HG03280 (cell line): ENCODE measurements at regions not wholly inside any gene's neighbourhood (a gene's known extent, or its start where the extent isn't known, plus 50 kb on each side); places are given as distances from the start of the nearest gene placed in this dataset.
"Not testable (repeated sequence)": the region's sequence is repeated elsewhere in the genome, so short reads cannot be mapped to it uniquely, and the experiment has no call there.

ENCODE experiments used
- ATAC-seq: cut with Tn5 transposase; IDR thresholded peaks from one replicate; pipeline ENCODE4 v1.9.1; 2021; ENCODE audit warnings: mild to moderate bottlenecking, moderate library complexity; ENCODE audit not compliant: unreplicated experiment

- no peak for ATAC-seq
Measured at GRCh38 chr5:124622851-124623250, 123.6 kb downstream of the ZNF608 start.

GRCh38 chr5:124621279-124621678 is 125.2 kb downstream of the ZNF608 start:
- no peak for ATAC-seq

- ATAC-seq, result no peak
Measured at GRCh38 chr5:124620743-124621142, 125.7 kb downstream of the ZNF608 start.

GRCh38 chr5:124619121-124619520 is 127.3 kb downstream of the ZNF608 start:
- no peak for ATAC-seq

GRCh38 chr5:124617787-124618186 is 128.7 kb downstream of the ZNF608 start:
- no peak for ATAC-seq

GRCh38 chr5:124614836-124615385 is 131.5 kb downstream of the ZNF608 start:
- no peak for ATAC-seq

GRCh38 chr5:124614105-124614504 is 132.3 kb downstream of the ZNF608 start:
- no peak for ATAC-seq

GRCh38 chr5:124613273-124613953 is 133.0 kb downstream of the ZNF608 start:
- ATAC-seq, result no peak

- ATAC-seq, result no peak
Measured at GRCh38 chr5:124612023-124612422, 134.4 kb downstream of the ZNF608 start.

- not testable (repeated sequence) for ATAC-seq
Measured at GRCh38 chr5:124611262-124611661, 135.2 kb downstream of the ZNF608 start.

GRCh38 chr5:124609685-124610084 is 136.8 kb downstream of the ZNF608 start:
- ATAC-seq, result not testable (repeated sequence)

- no peak for ATAC-seq
Measured at GRCh38 chr5:124606543-124606942, 139.9 kb downstream of the ZNF608 start.

- no peak for ATAC-seq
Measured at GRCh38 chr5:124606093-124606492, 140.3 kb downstream of the ZNF608 start.

- no peak for ATAC-seq
Measured at GRCh38 chr5:124605541-124605940, 140.9 kb downstream of the ZNF608 start.

GRCh38 chr5:124604419-124604818 is 142.0 kb downstream of the ZNF608 start:
- ATAC-seq, result no peak

- no peak for ATAC-seq
Measured at GRCh38 chr5:124602925-124603650, 143.4 kb downstream of the ZNF608 start.

GRCh38 chr5:124599028-124599973 is 147.1 kb downstream of the ZNF608 start:
- peak; percentile 43 for ATAC-seq

- ATAC-seq, result no peak
Measured at GRCh38 chr5:124596595-124597421, 149.6 kb downstream of the ZNF608 start.

- no peak for ATAC-seq
Measured at GRCh38 chr5:124593952-124594351, 152.5 kb downstream of the ZNF608 start.

GRCh38 chr5:124592891-124593290 is 153.5 kb downstream of the ZNF608 start:
- no peak for ATAC-seq
